IPS-15b (cell line): ENCODE measurements at regions not wholly inside any gene's neighbourhood (a gene's known extent, or its start where the extent isn't known, plus 50 kb on each side); places are given as distances from the start of the nearest gene placed in this dataset.

Experiments
- H3K27me3 ChIP-seq: one replicate; pipeline ENCODE4 v1.6.1; 2013; ENCODE audit warnings: low read length; ENCODE audit not compliant: control insufficient read depth, insufficient read depth
- H3K36me3 ChIP-seq: one replicate; pipeline ENCODE4 v1.6.1; 2013; ENCODE audit warnings: low read length; ENCODE audit not compliant: control insufficient read depth, insufficient read depth
- H3K4me1 ChIP-seq: one replicate; pipeline ENCODE4 v1.6.1; 2013; ENCODE audit warnings: mild to moderate bottlenecking, low read length; ENCODE audit not compliant: control insufficient read depth, insufficient read depth
- H3K4me3 ChIP-seq: one replicate; pipeline ENCODE4 v1.5.1; 2013; ENCODE audit warnings: low read depth, low read length
- H3K9ac ChIP-seq: one replicate; pipeline ENCODE4 v1.6.1; 2013; ENCODE audit warnings: low read depth, mild to moderate bottlenecking, low read length
- H3K9me3 ChIP-seq: one replicate; pipeline ENCODE4 v1.6.1; 2013; ENCODE audit warnings: mild to moderate bottlenecking, low read length; ENCODE audit not compliant: control insufficient read depth, insufficient read depth

DNA sequence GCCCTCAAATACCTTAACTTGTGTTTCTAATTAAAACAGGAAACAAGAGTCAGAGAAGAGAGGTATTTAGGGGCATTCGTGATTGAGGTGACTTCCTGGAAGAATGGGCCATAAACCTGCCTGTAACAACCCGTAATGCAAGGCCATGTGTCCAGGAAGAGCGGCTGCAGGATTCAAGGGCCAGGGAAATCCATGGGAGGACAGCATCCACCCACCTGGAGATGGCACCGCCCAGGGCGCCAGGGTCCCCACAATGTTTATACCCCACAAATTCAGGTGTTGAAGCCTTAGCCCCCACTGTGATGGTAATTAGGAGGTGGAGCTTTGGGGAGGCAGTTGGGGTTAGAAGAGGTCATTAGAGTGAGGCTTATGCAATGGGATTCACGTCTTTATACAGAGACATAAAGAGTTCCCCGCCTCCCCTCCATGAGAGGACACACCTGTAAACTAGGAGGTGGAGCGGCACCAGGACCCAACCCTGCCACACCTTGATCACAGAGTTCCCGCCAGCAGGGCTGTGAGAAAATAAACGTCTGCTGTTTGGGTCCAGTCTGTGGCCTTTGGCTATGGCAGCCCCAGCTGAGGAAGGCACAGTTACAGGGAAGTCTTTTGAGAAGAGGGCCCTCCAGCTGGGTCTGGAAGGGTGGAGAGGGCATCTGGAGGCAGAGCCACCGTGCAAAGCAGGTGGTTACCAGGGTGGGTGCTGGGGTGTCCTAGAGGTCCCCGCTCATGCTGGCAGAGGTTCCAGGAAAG lies 1394.3 kb downstream of the TBC1D22A start:
- H3K36me3 ChIP-seq, result no peaks in the 10 kb centered on the region
- no peak overlapping the region for H3K4me3 ChIP-seq
- H3K9me3 ChIP-seq, result no peaks in the 10 kb centered on the region
- H3K27me3 ChIP-seq, result no peaks in the 10 kb centered on the region
- H3K9ac ChIP-seq, result no peak overlapping the region
- no peaks in the 10 kb centered on the region for H3K4me1 ChIP-seq

DNA sequence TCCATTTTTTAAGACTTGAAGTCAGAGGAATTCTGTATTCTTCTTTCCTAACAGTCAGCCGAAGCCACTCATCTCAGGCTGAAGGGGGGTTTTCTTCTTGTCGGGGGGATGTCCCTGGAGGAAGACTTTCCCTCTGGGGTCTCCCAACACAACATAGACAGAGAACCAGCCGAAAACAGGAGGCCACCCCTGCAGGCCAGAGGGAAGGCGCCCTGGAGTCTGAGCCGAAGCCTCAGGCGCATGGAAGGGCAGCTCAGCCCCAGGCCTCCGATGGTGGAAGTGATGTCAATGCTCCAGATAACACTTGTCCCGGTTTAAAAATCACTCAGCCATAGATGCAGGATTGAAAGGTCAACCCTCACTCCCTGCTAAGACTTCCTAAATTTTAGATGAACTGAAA lies 1393.0 kb downstream of the TBC1D22A start:
- H3K4me3 ChIP-seq, result no peak overlapping the region
- no peaks in the 10 kb centered on the region for H3K27me3 ChIP-seq
- no peaks in the 10 kb centered on the region for H3K36me3 ChIP-seq
- no peaks in the 10 kb centered on the region for H3K4me1 ChIP-seq
- H3K9me3 ChIP-seq, result no peaks in the 10 kb centered on the region
- H3K9ac ChIP-seq, result no peak overlapping the region

DNA sequence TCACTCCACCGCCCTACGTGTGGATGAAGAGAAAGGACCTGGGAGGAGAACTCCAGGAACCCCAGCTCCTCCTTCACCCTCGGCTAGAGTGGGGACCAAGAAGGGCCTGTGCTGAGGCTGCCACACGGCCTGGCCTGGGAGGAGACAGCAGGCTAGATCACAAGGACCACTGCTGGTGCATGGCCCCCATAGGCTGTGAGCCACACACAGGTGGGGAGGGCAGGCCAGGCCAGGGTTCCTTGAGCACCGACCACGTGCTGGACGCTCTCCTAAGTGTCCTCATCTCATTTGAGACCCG lies 1392.4 kb downstream of the TBC1D22A start:
- H3K9ac ChIP-seq, result no peak overlapping the region
- no peaks in the 10 kb centered on the region for H3K27me3 ChIP-seq
- no peaks in the 10 kb centered on the region for H3K9me3 ChIP-seq
- no peaks in the 10 kb centered on the region for H3K36me3 ChIP-seq
- H3K4me1 ChIP-seq, result no peaks in the 10 kb centered on the region
- no peak overlapping the region for H3K4me3 ChIP-seq

DNA sequence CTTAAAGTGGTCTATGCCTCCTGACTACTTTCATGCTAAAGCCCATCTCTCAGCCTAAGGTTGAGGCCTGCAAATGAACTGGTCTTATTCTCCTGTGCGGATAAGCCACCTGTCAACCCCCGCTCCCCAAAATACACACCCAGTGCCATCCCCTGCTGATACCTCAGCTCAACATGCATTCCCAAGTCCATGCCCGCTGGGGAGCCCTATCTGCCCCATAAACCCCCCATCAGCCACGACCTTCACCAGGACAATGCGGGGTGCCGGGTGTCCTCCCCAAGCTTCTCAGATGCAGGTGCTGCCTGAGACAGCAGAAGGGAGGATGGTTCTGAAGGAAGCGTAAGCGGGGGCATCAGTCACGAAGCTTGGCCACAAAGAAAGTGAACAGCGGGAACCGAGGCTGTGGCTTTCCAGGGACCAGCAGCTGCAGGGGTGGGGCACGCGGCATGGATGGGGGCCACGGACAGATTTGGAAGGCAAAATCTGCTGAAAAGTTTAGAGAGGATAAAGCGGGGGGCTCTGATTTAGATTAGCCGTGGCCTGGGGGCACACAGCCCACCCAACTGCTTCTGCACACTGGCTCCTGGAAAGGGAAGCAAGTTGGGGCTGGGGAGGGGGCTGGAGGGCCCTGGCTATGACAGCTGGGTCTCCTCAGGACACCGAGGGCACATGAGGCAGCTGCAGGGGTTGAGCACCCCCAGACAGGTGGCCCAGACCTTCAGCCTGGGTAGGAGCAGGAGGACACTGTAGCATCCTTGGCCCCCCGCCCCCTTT lies 1391.9 kb downstream of the TBC1D22A start:
- H3K9ac ChIP-seq, result no peak overlapping the region
- no peaks in the 10 kb centered on the region for H3K27me3 ChIP-seq

DNA sequence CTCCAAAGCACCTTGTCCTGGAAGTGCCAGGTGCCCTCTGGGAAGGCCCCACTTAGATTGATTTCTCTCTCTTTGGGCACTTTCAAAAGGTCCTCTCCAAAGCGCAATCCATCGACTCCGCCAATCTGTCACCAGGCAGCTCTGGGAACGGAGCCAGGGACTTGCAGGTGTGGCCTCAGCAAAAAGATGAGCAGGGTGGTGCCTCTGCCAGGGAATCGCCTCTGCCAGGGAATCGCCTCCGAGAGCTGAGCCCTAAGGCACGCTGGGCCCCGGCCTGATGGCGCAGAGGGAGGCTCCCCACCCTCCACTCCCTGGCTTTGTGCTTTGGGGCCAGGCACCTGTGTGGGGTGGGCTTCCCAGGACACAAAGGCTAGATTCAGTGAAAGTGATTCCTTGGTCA lies 1391.3 kb downstream of the TBC1D22A start:
- Histone ChIP-seq H3K9ac (no peak overlapping the region), H3K4me3 (no peak overlapping the region), H3K36me3 (no peaks in the 10 kb centered on the region), H3K9me3 (no peaks in the 10 kb centered on the region), H3K4me1 (no peaks in the 10 kb centered on the region), H3K27me3 (no peaks in the 10 kb centered on the region)

More for the DNA sequence above, 1391.9 kb downstream of the TBC1D22A start:
- Histone ChIP-seq H3K36me3 (no peaks in the 10 kb centered on the region), H3K4me3 (no peak overlapping the region), H3K9me3 (no peaks in the 10 kb centered on the region), H3K4me1 (no peaks in the 10 kb centered on the region)

DNA sequence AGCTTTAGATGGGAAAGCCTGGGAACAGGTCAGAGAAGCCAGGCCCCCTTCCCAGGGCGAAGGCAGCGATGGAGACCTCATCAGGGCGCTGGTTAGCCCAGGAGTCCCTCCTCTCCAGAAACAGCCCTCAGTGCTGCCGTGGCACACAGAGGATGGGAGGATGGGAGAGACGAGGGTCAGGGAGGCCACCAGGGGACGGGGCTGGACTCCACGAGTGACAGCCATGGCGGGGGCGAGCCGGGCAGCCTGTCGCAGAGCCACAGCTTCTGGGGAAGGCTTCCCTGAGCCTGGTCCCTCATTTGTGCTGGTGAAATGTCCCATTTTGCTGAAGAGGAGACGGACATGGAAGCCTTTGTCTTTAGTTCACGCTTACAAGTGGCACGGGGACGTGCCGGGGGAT lies 1390.5 kb downstream of the TBC1D22A start:
- Histone ChIP-seq H3K9me3 (no peaks in the 10 kb centered on the region), H3K4me1 (peaks cover 1% of the 10 kb centered on the region), H3K9ac (no peak overlapping the region), H3K27me3 (no peaks in the 10 kb centered on the region), H3K4me3 (no peak overlapping the region), H3K36me3 (no peaks in the 10 kb centered on the region)

DNA sequence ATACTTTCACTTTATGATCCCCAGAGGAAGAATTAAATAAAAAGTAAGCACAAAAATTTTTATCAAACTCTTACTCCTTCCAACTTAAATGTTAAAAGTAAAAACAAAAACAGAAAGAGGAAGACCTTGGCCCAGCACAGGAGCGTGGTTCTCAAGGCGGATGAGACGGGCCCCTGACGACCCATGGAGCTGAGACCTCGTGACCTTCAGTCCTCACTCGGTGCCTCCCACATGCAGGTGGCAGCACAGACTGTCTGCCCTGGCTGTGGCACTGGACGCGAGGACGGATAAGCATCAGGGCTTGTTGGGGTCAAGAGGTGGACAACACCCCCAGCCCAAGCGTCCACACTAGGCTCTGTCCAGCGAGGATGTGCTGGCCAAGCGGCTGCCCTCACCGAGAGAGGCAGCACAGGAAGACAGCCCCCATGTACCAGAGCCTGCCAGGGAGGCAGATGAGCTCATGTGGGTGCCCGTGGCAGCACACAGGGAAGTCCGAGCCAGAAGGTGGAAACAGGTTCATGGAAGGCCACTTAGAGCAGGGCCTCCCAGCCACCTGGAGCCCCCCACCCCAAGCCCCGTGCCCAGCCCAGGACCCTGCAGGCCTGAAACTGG lies 1389.8 kb downstream of the TBC1D22A start:
- Histone ChIP-seq H3K4me3 (no peak overlapping the region), H3K9ac (no peak overlapping the region), H3K27me3 (no peaks in the 10 kb centered on the region), H3K9me3 (no peaks in the 10 kb centered on the region), H3K36me3 (no peaks in the 10 kb centered on the region), H3K4me1 (peaks cover 8% of the 10 kb centered on the region)

DNA sequence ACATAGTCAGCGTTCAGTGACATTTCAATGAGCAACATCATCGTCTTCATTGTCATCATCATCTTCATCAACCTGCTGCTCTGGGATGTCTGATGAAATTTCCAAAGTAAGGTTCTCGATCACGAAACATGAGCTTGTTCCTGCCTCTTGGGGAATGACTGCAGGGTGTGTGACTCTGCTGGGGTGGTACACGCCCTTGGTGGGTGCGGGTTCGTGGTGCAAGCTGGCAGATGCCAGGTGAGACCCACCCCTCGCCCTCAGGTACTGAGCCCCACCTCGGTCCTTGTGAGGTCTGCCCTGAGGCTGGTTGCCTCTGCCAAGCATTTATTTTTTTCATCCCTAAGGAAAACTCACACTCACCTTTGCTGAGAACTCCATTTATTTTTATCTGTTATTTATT lies 1389.2 kb downstream of the TBC1D22A start:
- Histone ChIP-seq H3K9ac (no peak overlapping the region), H3K9me3 (no peaks in the 10 kb centered on the region), H3K4me3 (no peak overlapping the region), H3K4me1 (peaks cover 10% of the 10 kb centered on the region), H3K36me3 (no peaks in the 10 kb centered on the region), H3K27me3 (no peaks in the 10 kb centered on the region)

DNA sequence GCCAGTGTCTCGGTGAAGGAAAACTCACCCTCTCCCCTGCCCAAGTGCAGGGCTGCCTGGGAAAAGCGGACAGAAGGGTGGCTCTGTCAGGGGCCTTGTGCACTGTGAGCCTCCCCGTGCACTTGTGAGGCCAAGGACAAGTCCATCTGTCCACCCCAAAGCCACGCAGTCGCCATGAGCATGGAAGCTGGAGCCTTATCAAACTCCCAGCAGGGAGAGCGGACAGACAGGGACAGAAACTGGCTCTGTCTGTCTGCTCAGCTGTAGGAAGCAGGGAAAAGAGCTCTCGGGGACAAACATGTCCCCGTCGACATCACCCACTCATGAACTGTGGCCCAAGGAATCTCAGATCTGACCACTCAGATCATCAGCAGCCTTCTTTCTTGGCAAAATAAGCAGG lies 1385.4 kb downstream of the TBC1D22A start:
- no peak overlapping the region for H3K9ac ChIP-seq

DNA sequence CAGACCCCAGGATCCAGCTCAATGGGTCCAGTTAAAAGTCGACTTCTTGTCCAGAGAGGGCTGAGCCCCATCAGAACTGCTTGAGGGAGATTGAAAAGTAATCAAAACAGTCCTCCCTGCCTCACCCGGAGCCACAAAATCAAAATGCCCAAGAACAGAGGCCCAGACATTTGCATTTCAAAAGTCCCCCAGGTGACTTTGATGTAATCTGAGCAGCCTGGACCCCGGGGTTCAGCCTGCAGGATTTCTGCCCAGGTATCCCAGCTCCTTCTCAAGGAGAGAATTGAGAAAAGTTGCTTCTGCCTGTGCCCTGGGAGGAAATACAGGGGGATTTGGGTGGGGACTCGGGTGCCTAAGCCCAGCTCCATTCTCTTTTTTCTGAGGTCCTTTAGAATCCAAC lies 1385.0 kb downstream of the TBC1D22A start:
- H3K27me3 ChIP-seq, result no peaks in the 10 kb centered on the region

More for the DNA sequence above, 1385.4 kb downstream of the TBC1D22A start:
- H3K27me3 ChIP-seq, result no peaks in the 10 kb centered on the region
- H3K4me1 ChIP-seq, result peaks cover 10% of the 10 kb centered on the region
- no peaks in the 10 kb centered on the region for H3K9me3 ChIP-seq
- H3K4me3 ChIP-seq, result no peak overlapping the region
- no peaks in the 10 kb centered on the region for H3K36me3 ChIP-seq

DNA sequence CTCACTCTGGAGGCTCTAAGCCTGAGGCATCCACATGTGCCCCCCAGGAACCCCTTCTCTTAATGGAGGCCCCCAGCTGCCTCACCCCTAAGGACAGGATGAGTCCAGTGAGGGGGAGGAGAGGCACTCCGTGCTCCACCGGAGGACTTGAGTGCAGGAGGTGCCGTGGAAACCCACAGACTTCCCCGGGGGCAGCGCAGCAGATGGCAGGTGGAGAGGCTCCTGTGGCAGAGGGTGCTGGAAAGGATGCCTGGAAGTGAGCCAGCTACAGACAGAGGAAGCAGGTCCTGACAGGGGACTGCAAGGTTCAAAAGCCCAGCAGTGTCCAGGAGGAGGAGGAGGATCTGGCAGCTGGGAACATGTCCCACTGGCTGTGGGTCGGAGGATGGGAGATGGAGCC lies 1384.0 kb downstream of the TBC1D22A start:
- no peaks in the 10 kb centered on the region for H3K27me3 ChIP-seq
- no peaks in the 10 kb centered on the region for H3K9me3 ChIP-seq
- H3K4me3 ChIP-seq, result no peak overlapping the region
- H3K4me1 ChIP-seq, result peaks cover 10% of the 10 kb centered on the region
- no peaks in the 10 kb centered on the region for H3K36me3 ChIP-seq
- H3K9ac ChIP-seq, result no peak overlapping the region

More for the DNA sequence above, 1385.0 kb downstream of the TBC1D22A start:
- no peaks in the 10 kb centered on the region for H3K36me3 ChIP-seq
- H3K9ac ChIP-seq, result no peak overlapping the region
- H3K9me3 ChIP-seq, result no peaks in the 10 kb centered on the region
- peaks cover 10% of the 10 kb centered on the region for H3K4me1 ChIP-seq
- H3K4me3 ChIP-seq, result no peak overlapping the region

DNA sequence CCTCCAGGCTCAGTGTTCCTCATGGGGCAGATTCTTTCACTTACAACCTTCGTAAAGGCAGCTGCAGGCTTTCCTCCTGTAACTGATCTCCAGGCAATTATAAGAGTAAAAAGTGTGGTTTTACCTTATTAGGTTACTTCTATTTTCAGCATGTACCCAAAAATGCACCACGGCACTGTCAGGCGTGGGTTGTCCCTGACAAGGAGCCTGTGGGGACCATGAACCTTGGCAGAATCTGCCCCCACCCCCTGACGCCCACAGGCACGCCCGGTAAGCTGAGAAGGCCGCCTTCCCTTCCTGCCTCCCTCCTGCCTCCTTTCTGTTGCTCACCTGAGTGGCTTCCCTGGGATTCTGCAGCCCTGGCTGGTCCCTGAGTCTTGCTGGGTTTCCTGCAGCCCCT lies 1383.3 kb downstream of the TBC1D22A start:
- no peaks in the 10 kb centered on the region for H3K36me3 ChIP-seq
- H3K27me3 ChIP-seq, result no peaks in the 10 kb centered on the region
- H3K4me3 ChIP-seq, result no peak overlapping the region
- no peaks in the 10 kb centered on the region for H3K9me3 ChIP-seq
- H3K9ac ChIP-seq, result no peak overlapping the region
- peaks cover 10% of the 10 kb centered on the region for H3K4me1 ChIP-seq
